ENCODE measurements at regions not wholly inside any gene's neighbourhood (a gene's known extent, or its start where the extent isn't known, plus 50 kb on each side); places are given as distances from the start of the nearest gene placed in this dataset.

DNA sequence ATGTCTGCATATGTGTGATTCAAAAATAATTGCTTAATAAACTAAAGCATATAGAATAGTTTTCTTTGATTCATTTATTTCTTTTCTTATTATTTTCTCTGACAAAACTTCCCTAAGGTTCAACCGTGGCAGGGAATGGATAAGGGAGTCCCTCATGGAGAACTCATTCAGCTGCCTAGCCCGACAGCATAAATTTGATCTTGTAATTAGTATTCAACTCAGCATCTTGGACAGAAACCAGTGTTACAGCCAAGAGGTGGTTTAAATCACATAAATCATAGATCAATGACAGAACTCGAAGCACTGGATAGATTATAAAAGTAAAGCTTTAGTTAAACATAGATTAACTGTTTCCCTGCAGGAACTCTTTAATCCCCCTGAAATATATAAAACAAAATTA, 174.3 kb upstream of the POU3F4 start:
- H2BK12ac ChIP-seq (ENCODE audit: low read depth, low read length), result no peak overlapping the region
- no peak for FAIRE-seq
- TF ChIP-seq YY1 (IDR thresholded peaks at IDR 0.05; ENCODE audit: low read depth, low read length) (no peak), POU5F1 (IDR thresholded peaks at IDR 0.05; ENCODE audit: low read depth, low read length) (no peak), SP2 (IDR thresholded peaks at IDR 0.05; ENCODE audit: low read length) (no peak), SIRT6 (IDR thresholded peaks at IDR 0.05; ENCODE audit: low read length) (no peak), FOSL1 (IDR thresholded peaks at IDR 0.05; ENCODE audit: insufficient read depth, low read depth, low read length) (no peak), TAF1 (IDR thresholded peaks at IDR 0.05; ENCODE audit: low read depth, low read length) (no peak), NANOG (IDR thresholded peaks at IDR 0.05; ENCODE audit: insufficient read depth, low read depth, low read length, poor library complexity, severe bottlenecking) (no peak), HDAC6 (IDR thresholded peaks at IDR 0.05; ENCODE audit: low read depth, low read length) (no peak), SUZ12 (IDR thresholded peaks at IDR 0.05; ENCODE audit: low read length) (no peak), SP1 (IDR thresholded peaks at IDR 0.05; ENCODE audit: low read depth, low read length) (no peak), RAD21 (IDR thresholded peaks at IDR 0.05 in 1 of 2, conservative IDR thresholded peaks at IDR 0.05 in 1 of 2; ENCODE audit: low read depth in 2 of 2, low read length in 2 of 2) (no peak)
- TF ChIP-seq, protein P1, sequence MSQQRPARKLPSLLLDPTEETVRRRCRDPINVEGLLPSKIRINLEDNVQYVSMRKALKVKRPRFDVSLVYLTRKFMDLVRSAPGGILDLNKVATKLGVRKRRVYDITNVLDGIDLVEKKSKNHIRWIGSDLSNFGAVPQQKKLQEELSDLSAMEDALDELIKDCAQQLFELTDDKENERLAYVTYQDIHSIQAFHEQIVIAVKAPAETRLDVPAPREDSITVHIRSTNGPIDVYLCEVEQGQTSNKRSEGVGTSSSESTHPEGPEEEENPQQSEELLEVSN (IDR thresholded peaks at IDR 0.05), result no peak
- TF ChIP-seq, protein P2, sequence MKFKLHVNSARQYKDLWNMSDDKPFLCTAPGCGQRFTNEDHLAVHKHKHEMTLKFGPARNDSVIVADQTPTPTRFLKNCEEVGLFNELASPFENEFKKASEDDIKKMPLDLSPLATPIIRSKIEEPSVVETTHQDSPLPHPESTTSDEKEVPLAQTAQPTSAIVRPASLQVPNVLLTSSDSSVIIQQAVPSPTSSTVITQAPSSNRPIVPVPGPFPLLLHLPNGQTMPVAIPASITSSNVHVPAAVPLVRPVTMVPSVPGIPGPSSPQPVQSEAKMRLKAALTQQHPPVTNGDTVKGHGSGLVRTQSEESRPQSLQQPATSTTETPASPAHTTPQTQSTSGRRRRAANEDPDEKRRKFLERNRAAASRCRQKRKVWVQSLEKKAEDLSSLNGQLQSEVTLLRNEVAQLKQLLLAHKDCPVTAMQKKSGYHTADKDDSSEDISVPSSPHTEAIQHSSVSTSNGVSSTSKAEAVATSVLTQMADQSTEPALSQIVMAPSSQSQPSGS (IDR thresholded peaks at IDR 0.05; ENCODE audit: low read length), result no peak

More for the DNA sequence above, 174.3 kb upstream of the POU3F4 start:
- H3K27ac ChIP-seq (ENCODE audit: low read depth, low read length), result no peak overlapping the region
- no peaks in the 10 kb centered on the region for H3K9me3 ChIP-seq (ENCODE audit: insufficient read depth in 2 of 2, low read depth in 1 of 2, low read length in 1 of 2)
- H2BK120ac ChIP-seq (replicated peaks; ENCODE audit: low read depth, low read length), result no peak overlapping the region
- H3K9ac ChIP-seq (replicated peaks in 1 of 4; ENCODE audit: extremely low read depth in 1 of 4, low read depth in 3 of 4, low read length in 3 of 4), result no peak overlapping the region
- no peak overlapping the region for H3K23ac ChIP-seq (ENCODE audit: insufficient read length)
- H3K18ac ChIP-seq (ENCODE audit: extremely low read depth, low read length), result no peak overlapping the region
- no peak overlapping the region for H3K4ac ChIP-seq (replicated peaks; ENCODE audit: insufficient read length, low read depth, low read length)
- H2BK15ac ChIP-seq (ENCODE audit: low read length), result no peak overlapping the region
- DNase-seq (ENCODE audit: low read depth in 1 of 2, low spot score in 2 of 2), result no peak
- no peak overlapping the region for H2AFZ ChIP-seq (ENCODE audit: low read length)
- ChIA-PET CTCF (ENCODE audit: partially characterized antibody) (no interaction called here), POLR2A (ENCODE audit: partially characterized antibody) (no interaction called here)
- H4K20me1 ChIP-seq (replicated peaks in 1 of 2; ENCODE audit: control insufficient read depth in 1 of 2, insufficient read depth in 2 of 2, low read length in 2 of 2), result no peaks in the 10 kb centered on the region
- WGBS, 2 experiments (ENCODE audit: extremely low coverage in 1 of 2, insufficient coverage in 1 of 2, insufficient read length in 1 of 2, insufficient replicate concordance in 2 of 2, low coverage in 1 of 2, low lambda C conversion rate in 2 of 2, missing lambda C conversion rate in 1 of 2), result 100% methylated on average over 3 of the region's 3 CpGs; no CpG with 5 or more reads in 1 of the 2 experiments
- no peaks in the 10 kb centered on the region for H3K23me2 ChIP-seq (ENCODE audit: low read depth, low read length)
- no peak overlapping the region for H3K4me3 ChIP-seq (ENCODE audit: extremely low read depth in 1 of 4, insufficient read depth in 2 of 4, low read depth in 3 of 4, low read length in 4 of 4)
- no peak overlapping the region for H3K56ac ChIP-seq (replicated peaks; ENCODE audit: insufficient read length, low read depth, low read length)
- H3K14ac ChIP-seq (ENCODE audit: insufficient read length), result no peak overlapping the region
- H3K4me1 ChIP-seq (replicated peaks in 1 of 4; ENCODE audit: control insufficient read depth in 3 of 4, insufficient read depth in 4 of 4, low read length in 3 of 4), result peaks cover 0 to 3% (median 0%) of the 10 kb centered on the region in 4 experiments; a peak in 1 of 7 replicates
- H3K27me3 ChIP-seq (replicated peaks in 1 of 4; ENCODE audit: control insufficient read depth in 3 of 4, extremely low read depth in 1 of 4, insufficient read depth in 3 of 4, low read length in 3 of 4), result no peaks in the 10 kb centered on the region
- H2BK5ac ChIP-seq (ENCODE audit: low read depth, low read length), result no peak overlapping the region
- no peak overlapping the region for H2AK5ac ChIP-seq (ENCODE audit: low read depth, low read length)
- H4K91ac ChIP-seq (replicated peaks; ENCODE audit: insufficient read length, low read length), result no peak overlapping the region
- H4K8ac ChIP-seq (ENCODE audit: extremely low read depth, insufficient read depth, low read length), result no peak overlapping the region
- H3K79me2 ChIP-seq (ENCODE audit: control insufficient read depth in 1 of 2, insufficient read depth in 2 of 2, low read length in 2 of 2), result no peaks in the 10 kb centered on the region
- no peak overlapping the region for H2BK20ac ChIP-seq (ENCODE audit: low read length)
- H3K79me1 ChIP-seq (ENCODE audit: low read depth, low read length), result no peaks in the 10 kb centered on the region
- H3K36me3 ChIP-seq (ENCODE audit: control insufficient read depth in 2 of 4, insufficient read depth in 4 of 4, low read length in 3 of 4), result no peaks in the 10 kb centered on the region
- H4K5ac ChIP-seq (ENCODE audit: insufficient read length, low read depth, low read length), result no peak overlapping the region
- H3K4me2 ChIP-seq (ENCODE audit: insufficient read depth in 1 of 2, low read depth in 2 of 2, low read length in 2 of 2), result no peak overlapping the region

Data from H1 (cell line).